OCI-LY3 (cell line): ENCODE measurements at regions not wholly inside any gene's neighbourhood (a gene's known extent, or its start where the extent isn't known, plus 50 kb on each side); places are given as distances from the start of the nearest gene placed in this dataset.

Experiments used
- H2AFZ ChIP-seq: fragments of 200-600, 300-600 bp; shearing (Covaris generic); 2 replicates; pipeline ENCODE4 v1.6.0; 2014; ENCODE audit warnings: antibody characterized with exemption, low read depth, low read length
- H3K27ac ChIP-seq: fragments of 200-600, 300-600 bp; sonication (generic); 2 replicates; pipeline ENCODE4 v1.5.1; 2014; ENCODE audit warnings: mild to moderate bottlenecking, low read length, moderate library complexity, mixed read lengths
- H3K27me3 ChIP-seq: fragments of 200-600, 300-600 bp; sonication (generic); 2 replicates; pipeline ENCODE4 v1.6.1; 2014; ENCODE audit warnings: low read depth, low read length, mixed read lengths
- H3K36me3 ChIP-seq: fragments of 200-600, 300-600 bp; sonication (generic); replicated peaks from 2 replicates; pipeline ENCODE3; 2014; ENCODE audit warnings: low read depth, low read length, mixed read lengths
- H3K4me1 ChIP-seq: fragments of 300-600, 200-600 bp; sonication (generic); 2 replicates; pipeline ENCODE4 v1.6.1; 2014; ENCODE audit warnings: low read length, mixed read lengths
- H3K4me2 ChIP-seq: fragments of 200-600, 300-600 bp; sonication (generic); 2 replicates; pipeline ENCODE4 v1.6.1; 2014; ENCODE audit warnings: low read length, mixed read lengths
- H3K4me3 ChIP-seq: fragments of 300-600, 200-600 bp; sonication (generic); 2 replicates; pipeline ENCODE4 v1.5.1; 2014; ENCODE audit warnings: antibody characterized with exemption, mild to moderate bottlenecking, low read length, moderate library complexity
- H3K79me2 ChIP-seq: fragments of 300-600, 200-600 bp; shearing (Covaris generic); 2 replicates; pipeline ENCODE4 v1.6.1; 2014; ENCODE audit warnings: mild to moderate bottlenecking, low read length, mixed read lengths
- H3K9ac ChIP-seq: fragments of 300-600, 200-600 bp; shearing (Covaris generic); 2 replicates; pipeline ENCODE4 v1.6.0; 2014; ENCODE audit warnings: mild to moderate bottlenecking, low read length, moderate library complexity
- H3K9me3 ChIP-seq: fragments of 200-600, 300-600 bp; shearing (Covaris generic); 2 replicates; pipeline ENCODE4 v1.6.1; 2014; ENCODE audit warnings: low read length, mixed read lengths; ENCODE audit not compliant: insufficient read depth
- H4K20me1 ChIP-seq: fragments of 200-600, 300-600 bp; sonication (generic); 2 replicates; pipeline ENCODE4 v1.6.1; 2016; ENCODE audit warnings: low read length, mixed read lengths; ENCODE audit not compliant: insufficient read depth
- EZH2phosphoT487 ChIP-seq: fragments of 200-600 bp; shearing (Covaris generic); IDR thresholded peaks from 2 replicates; pipeline ENCODE4 v1.6.1; 2018; ENCODE audit warnings: antibody characterized with exemption, mixed run types, low read depth
- TF ChIP-seq, protein P1 (sequence below): fragments of 200-600, 300-600 bp; sonication (generic); IDR thresholded peaks from 2 replicates; pipeline ENCODE4 v1.5.1; 2014; ENCODE audit warnings: antibody characterized with exemption, low read length, low read depth

DNA sequence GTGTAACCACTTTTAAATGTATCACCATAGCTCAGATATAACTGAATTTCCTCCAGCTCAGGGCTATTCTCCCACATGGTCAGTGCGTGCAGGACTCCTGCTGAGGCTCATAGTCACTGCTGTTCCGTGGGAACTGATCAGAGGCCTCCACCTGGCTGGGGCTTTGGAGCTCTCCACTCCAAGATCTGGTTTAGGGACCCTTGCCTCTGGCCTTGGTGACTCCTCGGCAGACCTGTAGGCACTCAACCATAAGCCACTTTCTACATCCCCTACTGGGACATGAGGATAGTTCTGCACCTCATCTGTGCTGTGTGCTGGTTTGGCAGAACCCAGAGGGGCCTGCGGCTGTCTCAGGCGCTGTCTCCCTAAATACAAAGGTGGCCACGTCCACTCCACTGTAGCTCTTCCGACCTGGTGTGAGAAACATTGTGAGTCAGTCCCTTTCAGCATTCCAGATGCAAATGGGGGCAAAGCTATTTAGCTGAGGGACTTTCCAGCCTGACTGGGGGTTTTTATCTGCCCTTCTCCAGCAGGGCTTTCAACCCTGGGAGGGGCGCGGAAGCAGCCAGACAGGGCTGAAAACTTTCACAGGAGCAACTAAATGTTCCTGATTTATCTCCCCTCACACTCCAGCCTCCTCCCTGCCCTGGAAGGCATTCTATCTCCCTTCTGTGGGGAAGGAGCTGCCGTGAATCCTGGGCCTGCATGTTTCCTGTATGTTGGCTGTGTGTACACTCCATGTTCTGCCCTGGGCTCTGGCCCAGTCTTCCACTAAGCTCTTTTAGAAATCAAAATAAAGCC lies 218.3 kb upstream of the DAAM1 start:
- peaks cover 62% of the 10 kb centered on the region for H3K4me1 ChIP-seq
- H3K9ac ChIP-seq = peak overlapping the region; percentile 74
- H3K4me3 ChIP-seq = peak overlapping the region; percentile 47
- no peaks in the 10 kb centered on the region for H4K20me1 ChIP-seq
- no peaks in the 10 kb centered on the region for H3K79me2 ChIP-seq
- no peaks in the 10 kb centered on the region for H3K27me3 ChIP-seq
- peak overlapping the region; percentile 75 for H3K27ac ChIP-seq
- peak overlapping the region; percentile 70 for H3K4me2 ChIP-seq
- H3K9me3 ChIP-seq = peaks cover 4% of the 10 kb centered on the region
- peak overlapping the region; percentile 84 for H2AFZ ChIP-seq
- H3K36me3 ChIP-seq = peaks cover 7% of the 10 kb centered on the region
- TF ChIP-seq EZH2phosphoT487 = no peak

DNA sequence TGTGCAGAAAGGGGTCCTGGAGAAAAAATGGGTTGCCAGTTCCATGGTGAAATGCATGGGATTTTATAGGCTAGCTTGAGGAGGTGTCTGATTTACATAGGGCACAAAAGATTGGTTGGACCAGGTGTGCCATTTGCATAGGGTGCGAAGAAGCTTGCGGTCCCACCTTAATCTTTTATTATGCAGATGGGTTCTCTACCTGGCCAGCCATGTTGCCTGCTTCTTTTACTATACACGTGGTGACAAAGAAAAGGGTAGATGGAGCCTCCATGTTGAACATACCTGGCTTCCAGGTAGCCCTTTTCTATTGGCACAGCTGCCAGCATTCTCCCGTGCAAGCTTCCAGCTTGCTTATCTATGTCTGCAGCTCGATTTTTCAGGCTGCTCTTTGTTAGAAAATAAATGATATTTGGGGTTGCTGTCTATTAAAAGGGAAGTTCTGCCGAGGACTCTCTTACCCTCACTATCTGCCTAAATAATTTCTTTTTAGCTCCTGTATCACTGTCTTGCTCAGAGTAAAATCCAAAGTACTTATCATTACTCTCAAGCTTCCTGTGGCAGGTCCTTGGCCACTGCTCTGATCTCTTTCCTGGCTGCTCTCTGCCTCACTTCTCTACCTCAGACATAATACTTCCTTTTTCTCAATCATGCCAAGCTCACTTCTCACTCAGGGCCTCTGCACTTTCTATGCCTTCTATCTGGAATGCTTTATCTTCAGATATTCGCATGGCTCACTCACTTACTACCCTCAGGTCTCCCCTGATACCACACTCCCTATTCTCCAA lies 216.0 kb upstream of the DAAM1 start:
- peak overlapping the region; percentile 32; the same call in 1 of the 2 replicates for H2AFZ ChIP-seq
- no peak overlapping the region for H3K4me3 ChIP-seq
- peak overlapping the region; percentile 10 for H3K4me2 ChIP-seq
- H3K9me3 ChIP-seq = peaks cover 4% of the 10 kb centered on the region
- no peaks in the 10 kb centered on the region for H4K20me1 ChIP-seq
- H3K36me3 ChIP-seq = peaks cover 7% of the 10 kb centered on the region
- H3K9ac ChIP-seq = peak overlapping the region; percentile 28; the same call in 1 of the 2 replicates
- H3K27ac ChIP-seq = peak overlapping the region; percentile 23; the same call in 1 of the 2 replicates
- no peak for TF ChIP-seq EZH2phosphoT487
- TF ChIP-seq, protein P1, sequence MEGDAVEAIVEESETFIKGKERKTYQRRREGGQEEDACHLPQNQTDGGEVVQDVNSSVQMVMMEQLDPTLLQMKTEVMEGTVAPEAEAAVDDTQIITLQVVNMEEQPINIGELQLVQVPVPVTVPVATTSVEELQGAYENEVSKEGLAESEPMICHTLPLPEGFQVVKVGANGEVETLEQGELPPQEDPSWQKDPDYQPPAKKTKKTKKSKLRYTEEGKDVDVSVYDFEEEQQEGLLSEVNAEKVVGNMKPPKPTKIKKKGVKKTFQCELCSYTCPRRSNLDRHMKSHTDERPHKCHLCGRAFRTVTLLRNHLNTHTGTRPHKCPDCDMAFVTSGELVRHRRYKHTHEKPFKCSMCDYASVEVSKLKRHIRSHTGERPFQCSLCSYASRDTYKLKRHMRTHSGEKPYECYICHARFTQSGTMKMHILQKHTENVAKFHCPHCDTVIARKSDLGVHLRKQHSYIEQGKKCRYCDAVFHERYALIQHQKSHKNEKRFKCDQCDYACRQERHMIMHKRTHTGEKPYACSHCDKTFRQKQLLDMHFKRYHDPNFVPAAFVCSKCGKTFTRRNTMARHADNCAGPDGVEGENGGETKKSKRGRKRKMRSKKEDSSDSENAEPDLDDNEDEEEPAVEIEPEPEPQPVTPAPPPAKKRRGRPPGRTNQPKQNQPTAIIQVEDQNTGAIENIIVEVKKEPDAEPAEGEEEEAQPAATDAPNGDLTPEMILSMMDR = no peak
- no peaks in the 10 kb centered on the region for H3K79me2 ChIP-seq
- peaks cover 50% of the 10 kb centered on the region for H3K4me1 ChIP-seq
- no peaks in the 10 kb centered on the region for H3K27me3 ChIP-seq

DNA sequence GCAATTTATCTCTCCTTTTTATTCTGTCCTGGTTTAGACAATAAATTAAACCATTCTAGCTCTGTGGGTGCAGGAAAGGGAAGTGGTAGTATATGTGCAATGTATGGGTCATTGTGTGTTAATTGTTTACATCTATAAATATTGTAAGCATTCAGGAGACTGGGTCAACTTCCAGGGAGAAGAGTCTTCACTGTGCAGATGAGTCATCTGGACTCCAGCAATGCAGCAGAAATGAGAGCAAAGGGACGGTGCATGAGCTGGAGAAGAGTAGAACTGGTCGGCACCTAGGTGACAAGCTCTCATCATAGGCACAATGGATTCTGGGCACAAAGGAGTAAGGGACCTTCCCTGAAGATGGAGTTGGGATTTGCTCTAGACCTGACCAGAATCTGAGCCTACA lies 211.1 kb upstream of the DAAM1 start:
- no peak overlapping the region for H3K4me2 ChIP-seq
- no peak overlapping the region for H3K27ac ChIP-seq
- H4K20me1 ChIP-seq = no peaks in the 10 kb centered on the region
- H3K36me3 ChIP-seq = no peaks in the 10 kb centered on the region
- no peak for TF ChIP-seq EZH2phosphoT487
- TF ChIP-seq, protein P1 = no peak
- H3K4me3 ChIP-seq = no peak overlapping the region
- H3K9me3 ChIP-seq = no peaks in the 10 kb centered on the region
- H3K79me2 ChIP-seq = no peaks in the 10 kb centered on the region
- no peak overlapping the region for H3K9ac ChIP-seq
- H3K4me1 ChIP-seq = peaks cover 12% of the 10 kb centered on the region
- no peaks in the 10 kb centered on the region for H3K27me3 ChIP-seq
- no peak overlapping the region for H2AFZ ChIP-seq

DNA sequence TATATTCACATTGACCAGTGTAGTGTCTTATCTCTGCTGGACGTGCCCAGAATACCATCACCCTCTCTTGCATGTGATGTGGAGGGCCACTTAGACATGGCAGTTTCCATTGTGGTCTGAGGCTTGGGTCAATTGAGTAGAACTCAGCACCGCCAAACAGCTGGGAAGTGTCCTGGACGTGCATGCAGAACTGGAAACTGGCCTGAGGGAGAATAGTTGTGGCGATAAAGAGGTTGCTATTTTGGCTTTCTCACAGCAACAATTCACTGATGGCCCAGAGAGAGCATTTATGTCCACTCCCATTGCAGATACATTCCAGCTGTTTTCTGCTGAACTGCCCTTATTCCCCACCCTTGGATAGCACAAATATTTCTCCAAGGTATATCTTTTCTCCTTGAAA lies 210.1 kb upstream of the DAAM1 start:
- Histone ChIP-seq H3K9ac (no peak overlapping the region), H3K9me3 (no peaks in the 10 kb centered on the region), H3K36me3 (no peaks in the 10 kb centered on the region), H4K20me1 (no peaks in the 10 kb centered on the region), H3K79me2 (no peaks in the 10 kb centered on the region), H3K27ac (no peak overlapping the region), H2AFZ (no peak overlapping the region), H3K4me3 (no peak overlapping the region), H3K27me3 (no peaks in the 10 kb centered on the region), H3K4me1 (peaks cover 4% of the 10 kb centered on the region; the same call in 1 of the 2 replicates), H3K4me2 (no peak overlapping the region)
- TF ChIP-seq EZH2phosphoT487 = no peak
- TF ChIP-seq, protein P1 = no peak
